ENCODE measurements at regions not wholly inside any gene's neighbourhood (a gene's known extent, or its start where the extent isn't known, plus 50 kb on each side); places are given as distances from the start of the nearest gene placed in this dataset.

- intact Hi-C loops (cut with DNase I) = no loop called here
- Histone ChIP-seq H3K9me3 (replicated peaks in 1 of 3) (no peaks in the 10 kb centered on the region), H3K27ac (no peak overlapping the region), H3K4me1 (replicated peaks in 1 of 2) (no peaks in the 10 kb centered on the region), H3K36me3 (replicated peaks in 1 of 2) (no peaks in the 10 kb centered on the region), H3K4me3 (no peak overlapping the region), H3K27me3 (no peaks in the 10 kb centered on the region)
- 75 to 81% (median 77%) methylated on average over 2 to 4 of the region's 4 CpGs for WGBS, 4 donors
- no peak for DNase-seq
- no peak for TF ChIP-seq POLR2A (IDR thresholded peaks at IDR 0.05)
- no peak for TF ChIP-seq CTCF (IDR thresholded peaks at IDR 0.05)
These were observed 650.4 kb downstream of the RNF144A start for GRCh38 chr2:7567646-7568045.

DNA sequence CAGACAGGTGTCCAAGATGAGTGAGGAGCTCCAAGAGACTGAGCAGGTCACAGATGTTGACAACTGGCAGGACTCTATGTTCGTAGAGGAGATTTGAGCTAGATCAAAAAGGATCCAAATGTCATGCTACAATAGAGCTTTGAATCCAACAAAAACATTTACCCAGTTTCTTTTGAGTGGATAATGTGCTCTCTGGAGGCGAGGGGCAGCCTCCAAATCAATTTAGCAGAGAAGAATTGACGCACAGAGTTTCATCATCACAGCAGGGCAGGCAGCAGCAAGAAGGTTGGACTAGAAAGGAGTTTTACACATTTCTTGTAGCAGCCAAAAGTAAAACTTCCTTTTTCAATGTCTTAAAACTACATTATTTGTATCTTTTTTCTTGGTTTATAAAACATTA is 653.0 kb downstream of the RNF144A start:
- Histone ChIP-seq H3K4me1 (replicated peaks in 1 of 2) (no peaks in the 10 kb centered on the region), H3K4me3 (no peak overlapping the region), H3K27me3 (no peaks in the 10 kb centered on the region), H3K36me3 (replicated peaks in 1 of 2) (no peaks in the 10 kb centered on the region), H3K9me3 (replicated peaks in 1 of 3) (no peaks in the 10 kb centered on the region), H3K27ac (no peak overlapping the region)
- TF ChIP-seq CTCF (IDR thresholded peaks at IDR 0.05) (no peak), POLR2A (IDR thresholded peaks at IDR 0.05) (no peak)
- intact Hi-C loops (cut with DNase I) = no loop called here
- DNase-seq = no peak
- WGBS, 4 donors = 59 to 83% (median 66%) methylated on average over 3 of the region's 3 CpGs

GRCh38 chr2:7571701-7572100 is 654.5 kb downstream of the RNF144A start:
- intact Hi-C loops (cut with DNase I) = no loop called here

DNA sequence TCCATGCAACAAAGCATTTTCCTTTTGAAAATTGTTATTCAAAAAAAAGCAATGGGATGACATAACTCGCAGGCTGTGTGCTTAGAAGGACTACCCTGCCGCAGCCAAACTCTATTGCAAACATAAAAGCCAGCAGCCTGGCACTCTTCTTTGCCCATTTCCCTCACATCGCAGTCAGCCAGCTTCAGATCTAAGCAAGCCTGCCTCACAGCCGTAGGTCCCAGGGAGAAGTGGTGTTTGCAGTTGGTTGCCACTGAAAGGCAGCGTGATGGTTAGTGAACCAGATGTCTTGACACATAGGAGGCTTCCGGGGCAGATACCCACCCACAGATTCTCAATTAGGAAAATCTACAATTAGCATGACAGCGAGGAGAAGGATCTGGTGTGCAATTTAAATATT is 655.2 kb downstream of the RNF144A start:
- Histone ChIP-seq H3K27ac (no peak overlapping the region), H3K27me3 (no peaks in the 10 kb centered on the region), H3K36me3 (replicated peaks in 1 of 2) (no peaks in the 10 kb centered on the region), H3K9me3 (replicated peaks in 1 of 3) (peaks cover 0 to under 1% (median 0%) of the 10 kb centered on the region in 3 donors), H3K4me3 (no peak overlapping the region), H3K4me1 (replicated peaks in 1 of 2) (no peaks in the 10 kb centered on the region)
- no peak for TF ChIP-seq POLR2A (IDR thresholded peaks at IDR 0.05)
- TF ChIP-seq CTCF (IDR thresholded peaks at IDR 0.05) = no peak
- DNase-seq = no peak
- 82 to 91% (median 85%) methylated on average over 7 of the region's 7 CpGs for WGBS, 4 donors
- intact Hi-C loops (cut with DNase I) = no loop called here

More at GRCh38 chr2:7571701-7572100, 654.5 kb downstream of the RNF144A start:
- no peaks in the 10 kb centered on the region for H3K36me3 ChIP-seq (replicated peaks in 1 of 2)
- TF ChIP-seq POLR2A (IDR thresholded peaks at IDR 0.05) (no peak), CTCF (IDR thresholded peaks at IDR 0.05) (no peak)
- WGBS, 4 donors = 89 to 96% (median 93%) methylated on average over 1 of the region's 1 CpG
- H3K4me1 ChIP-seq (replicated peaks in 1 of 2) = no peaks in the 10 kb centered on the region
- DNase-seq = no peak
- no peaks in the 10 kb centered on the region for H3K9me3 ChIP-seq (replicated peaks in 1 of 3)
- H3K4me3 ChIP-seq = no peak overlapping the region
- H3K27me3 ChIP-seq = no peaks in the 10 kb centered on the region
- no peak overlapping the region for H3K27ac ChIP-seq

Data from adrenal gland (tissue), 9 donors.